Sciatic nerve (tissue), 2 donors: ENCODE measurements at regions not wholly inside any gene's neighbourhood (a gene's known extent, or its start where the extent isn't known, plus 50 kb on each side); places are given as distances from the start of the nearest gene placed in this dataset.

Experiments
- ATAC-seq: fragments of 200-7000 bp; cut with Tn5 transposase; one replicate; pipeline ENCODE4 v1.9.1; 2020; ENCODE audit warnings: mild to moderate bottlenecking, moderate library complexity
- DNase-seq: peaks from one replicate; pipeline ENCODE4 v3.0.0-alpha.2; 2020; ENCODE audit warnings: low spot score
- intact Hi-C: fragments of 100-400 bp; cut with DNase I; formaldehyde crosslinking; loops from one replicate; pipeline ENCODE4 v1.14.2; 2022
- donor health status: DM: no; HTN: no; CAD: no.
- donor health status: DM: no; HTN: no; CAD: no.

DNA sequence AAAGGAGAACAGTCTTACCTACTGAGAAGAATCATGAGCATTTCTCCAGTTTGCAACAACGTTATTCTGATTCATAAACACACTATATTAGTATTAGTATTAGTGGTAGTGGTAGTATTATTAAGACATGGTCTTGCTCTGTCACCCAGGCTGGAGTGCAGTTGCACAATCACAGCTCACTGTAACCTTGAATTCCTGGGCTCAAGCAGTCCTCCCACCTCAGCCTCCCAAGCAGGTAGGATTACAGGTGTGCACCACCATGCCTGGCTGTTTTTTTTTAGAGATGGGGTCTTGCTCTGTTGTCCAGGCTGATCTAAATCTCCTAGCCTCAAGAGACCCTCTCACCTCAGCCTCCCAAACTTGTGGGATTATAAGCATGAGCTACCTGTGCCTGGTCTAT is 363.5 kb downstream of the SAMD5 start:
- intact Hi-C loops: no loop called here
- ATAC-seq: no peak
- no peak for DNase-seq

DNA sequence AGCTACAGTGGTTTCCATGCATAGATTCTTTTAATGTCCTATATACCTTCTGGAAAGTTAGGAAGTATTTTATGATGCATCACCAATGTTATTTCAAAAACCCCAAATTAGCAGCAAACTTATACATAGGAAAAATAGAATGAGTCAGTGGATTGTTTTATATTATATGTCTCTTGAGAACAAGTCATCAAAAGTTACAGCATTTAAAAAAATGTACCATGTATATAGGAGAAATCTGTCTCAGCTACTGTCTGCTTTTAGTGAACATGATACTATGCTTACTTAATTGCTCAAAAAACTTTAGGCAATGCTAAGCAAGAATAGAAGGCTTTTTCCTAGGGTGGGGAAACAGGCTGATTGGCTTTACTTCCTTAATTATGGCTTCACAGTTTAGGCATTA is 365.3 kb downstream of the SAMD5 start:
- intact Hi-C loops: no loop called here
- DNase-seq: no peak
- no peak for ATAC-seq

DNA sequence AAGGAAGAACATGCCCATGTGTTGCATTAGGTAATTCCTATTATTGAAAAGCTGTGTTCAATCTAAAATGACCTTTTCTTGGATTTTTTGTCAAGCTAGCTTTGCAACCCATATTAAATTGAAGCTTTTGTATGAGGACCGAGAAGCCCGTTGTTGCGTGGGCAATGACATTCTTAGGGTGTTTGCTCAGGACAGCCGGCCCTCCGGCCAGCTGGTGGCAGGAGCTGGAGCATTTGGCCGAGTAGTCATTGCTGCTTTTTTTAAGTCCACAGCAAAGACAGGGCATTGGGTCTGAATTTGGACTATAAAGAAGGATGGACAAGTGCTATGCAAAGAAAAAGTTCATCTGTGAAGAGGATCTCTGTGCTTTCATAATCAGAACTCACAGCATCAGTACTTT is 365.8 kb downstream of the SAMD5 start:
- intact Hi-C loops: no loop called here
- no peak for ATAC-seq
- DNase-seq: no peak

DNA sequence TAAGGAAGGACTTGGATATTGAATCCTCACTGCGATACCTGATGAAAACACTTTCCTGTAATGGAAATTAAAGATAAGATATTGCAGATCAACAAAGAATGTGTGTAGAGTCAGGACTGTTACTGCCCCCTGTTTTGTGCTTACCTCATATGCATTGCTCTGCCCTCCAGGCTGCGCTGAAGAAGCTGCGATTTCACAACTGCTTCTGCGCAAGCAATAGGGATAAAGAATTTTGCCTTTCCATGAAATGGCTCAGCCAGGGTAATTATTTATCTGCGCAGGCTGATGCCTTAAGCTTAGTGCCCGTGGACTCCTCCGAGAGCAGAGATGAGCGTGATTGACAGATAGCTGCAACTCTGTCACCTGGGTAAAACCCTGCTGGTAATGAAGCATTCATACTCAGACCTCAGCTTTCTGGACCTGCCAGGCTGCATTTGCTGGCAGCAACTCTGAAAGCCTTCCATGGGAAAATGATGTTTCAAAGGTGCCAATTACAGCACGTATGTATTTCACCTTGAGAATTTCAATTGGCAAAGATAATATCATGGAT is 370.6 kb downstream of the SAMD5 start:
- DNase-seq: no peak
- ATAC-seq: no peak
- intact Hi-C loops: no loop called here

DNA sequence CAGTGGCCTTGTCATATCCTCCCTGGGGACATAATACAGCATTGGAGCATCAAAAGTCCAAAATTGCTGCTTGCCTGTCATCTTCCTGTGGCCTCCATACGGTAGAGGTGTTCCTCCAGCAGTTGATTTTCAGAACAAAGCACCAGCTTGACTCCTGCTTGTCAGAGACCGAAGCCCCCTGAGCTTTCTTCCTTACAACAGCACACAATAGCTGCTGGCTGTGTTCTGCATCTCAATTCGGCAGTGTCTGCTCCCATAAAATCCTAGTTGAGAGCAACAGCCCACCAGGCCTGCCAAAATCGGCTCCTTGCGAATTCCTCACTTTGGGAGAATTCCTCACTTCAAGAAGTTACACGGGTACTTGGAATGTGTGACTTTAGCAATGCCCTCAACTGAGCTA is 372.9 kb downstream of the SAMD5 start:
- ATAC-seq (no peak), DNase-seq (no peak)
- intact Hi-C loops: no loop called here

- ATAC-seq (no peak), DNase-seq (no peak)
- intact Hi-C loops: no loop called here
These were observed 379.9 kb downstream of the SAMD5 start for GRCh38 chr6:147888374-147888773.

DNA sequence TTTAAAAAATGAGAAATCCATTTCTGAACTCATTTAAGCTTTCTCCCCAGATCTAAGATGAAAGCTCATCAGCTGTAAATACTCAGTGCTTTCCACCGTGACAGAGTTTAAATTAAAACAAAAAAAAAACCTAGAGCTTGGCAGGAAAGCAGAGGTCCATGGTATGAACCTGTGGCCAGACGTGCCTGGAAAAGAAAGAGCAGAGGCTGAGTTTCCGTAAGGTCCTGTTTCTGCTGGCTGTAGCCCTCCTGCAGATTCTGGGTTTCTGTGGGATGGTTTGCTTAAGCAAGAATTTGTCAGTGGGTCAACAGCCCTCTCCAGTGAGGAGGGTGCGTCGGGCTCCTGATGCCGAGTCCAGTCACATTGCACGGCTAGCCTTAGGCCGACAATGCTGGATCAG is 383.2 kb downstream of the SAMD5 start:
- DNase-seq (no peak), ATAC-seq (no peak)
- intact Hi-C loops: no loop called here

DNA sequence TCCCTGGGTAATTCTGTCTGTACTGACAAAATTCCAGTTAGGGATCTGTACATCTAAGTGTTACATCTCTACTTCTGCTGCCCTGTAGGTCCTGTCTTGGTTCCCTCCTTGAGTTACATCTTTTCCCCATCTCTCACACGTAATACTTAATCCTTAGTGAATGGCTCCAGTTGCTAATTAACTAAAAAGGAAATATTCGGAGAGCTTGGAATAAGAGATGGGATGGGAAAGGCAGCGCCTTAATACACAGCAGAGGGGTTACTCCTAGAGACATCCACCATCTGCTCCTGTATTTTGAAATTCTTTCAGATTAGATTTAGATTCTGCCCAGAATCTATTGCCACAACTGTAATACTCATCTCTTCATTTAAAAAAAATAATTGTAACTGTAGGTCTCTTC is 384.0 kb downstream of the SAMD5 start:
- intact Hi-C loops: no loop called here
- ATAC-seq (no peak), DNase-seq (no peak)

GRCh38 chr6:147895272-147895671 is 386.8 kb downstream of the SAMD5 start:
- no peak for DNase-seq
- ATAC-seq: no peak
- intact Hi-C loops: no loop called here

GRCh38 chr6:147900247-147900830 is 391.8 kb downstream of the SAMD5 start:
- intact Hi-C loops: loop anchor here (5.0 kb wide), 1 partner anchor 1178 kb away; no protein-coding TSS in a partner anchor
- DNase-seq: no peak
- ATAC-seq: no peak

- intact Hi-C loops: loop anchor here (5.0 kb wide), 1 partner anchor 1181 kb away; no protein-coding TSS in a partner anchor
- DNase-seq (no peak), ATAC-seq (no peak)
These were observed 394.8 kb downstream of the SAMD5 start for GRCh38 chr6:147903321-147903720.

GRCh38 chr6:147903931-147904330 is 395.4 kb downstream of the SAMD5 start:
- intact Hi-C loops: loop anchor here (5.0 kb wide), 1 partner anchor 1182 kb away; no protein-coding TSS in a partner anchor
- DNase-seq: no peak
- ATAC-seq: no peak

- DNase-seq (no peak), ATAC-seq (no peak)
- intact Hi-C loops: loop anchor here (5.0 kb wide), 1 partner anchor 1182 kb away; no protein-coding TSS in a partner anchor
These were observed 395.9 kb downstream of the SAMD5 start for GRCh38 chr6:147904416-147904815.

GRCh38 chr6:147905711-147906110 is 397.2 kb downstream of the SAMD5 start:
- intact Hi-C loops: no loop called here
- no peak for DNase-seq
- no peak for ATAC-seq

GRCh38 chr6:147906361-147906760 is 397.9 kb downstream of the SAMD5 start:
- no peak for ATAC-seq

DNA sequence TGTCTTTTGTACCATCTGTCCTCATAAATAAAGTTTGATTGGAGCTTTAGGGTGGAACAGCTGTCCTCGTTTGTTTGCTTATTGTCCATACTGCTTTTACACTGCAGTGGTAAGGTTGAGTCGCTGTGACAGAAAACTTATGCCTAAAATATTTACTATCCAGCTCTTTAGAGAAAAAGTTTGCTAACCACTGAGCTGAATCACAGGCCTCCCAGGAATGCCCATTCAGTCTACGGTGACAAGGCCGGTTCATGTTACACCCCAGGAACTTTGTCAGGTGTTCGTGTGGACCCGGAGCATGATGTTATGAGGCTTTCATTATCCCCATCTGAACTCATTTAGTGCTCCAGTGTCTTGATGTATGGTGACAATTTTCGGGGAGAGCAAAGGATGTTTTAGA is 401.1 kb downstream of the SAMD5 start:
- DNase-seq (no peak), ATAC-seq (no peak)
- intact Hi-C loops: no loop called here

More at GRCh38 chr6:147906361-147906760, 397.9 kb downstream of the SAMD5 start:
- intact Hi-C loops: no loop called here
- DNase-seq: no peak

DNA sequence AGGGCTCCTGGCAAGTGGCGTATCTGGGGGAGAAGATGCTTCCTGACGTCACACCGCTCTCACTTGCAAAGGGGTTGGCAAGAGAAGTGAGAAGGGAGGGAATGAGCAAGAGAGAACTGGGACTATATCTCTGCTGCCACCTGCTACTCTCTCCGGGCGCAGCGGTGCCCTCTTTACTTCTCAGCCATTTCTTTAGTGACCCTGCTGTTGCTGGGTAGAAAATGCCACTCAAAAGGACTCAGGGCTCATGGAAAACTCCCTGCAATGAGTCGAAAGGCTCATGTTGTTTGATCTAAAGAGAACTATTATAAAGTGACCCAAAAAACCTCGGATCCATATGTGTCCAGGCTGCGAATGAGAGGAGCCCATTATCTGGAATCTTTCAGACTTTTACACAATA is 401.8 kb downstream of the SAMD5 start:
- ATAC-seq (no peak), DNase-seq (no peak)
- intact Hi-C loops: no loop called here

GRCh38 chr6:147911057-147911456 is 402.6 kb downstream of the SAMD5 start:
- no peak for ATAC-seq
- intact Hi-C loops: no loop called here
- DNase-seq: no peak

DNA sequence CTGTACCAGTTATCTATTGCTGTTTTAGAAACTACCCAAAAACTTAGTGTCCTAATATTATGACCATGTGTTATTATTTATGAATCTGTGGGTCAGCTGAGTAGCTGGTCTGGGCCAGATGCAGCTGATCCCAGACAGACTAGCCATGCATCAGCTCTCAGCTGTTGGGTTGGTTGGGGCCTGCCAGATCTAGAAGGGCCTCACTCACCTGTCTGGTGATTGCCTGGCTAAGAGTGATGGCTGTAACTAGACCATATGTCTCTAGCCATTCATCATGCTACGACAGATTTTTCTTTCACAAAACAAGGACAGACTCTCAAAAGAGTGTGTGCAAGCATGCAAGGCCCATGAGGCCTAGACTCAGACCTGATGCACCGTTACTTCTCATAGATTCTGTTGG is 403.2 kb downstream of the SAMD5 start:
- ATAC-seq (no peak), DNase-seq (no peak)
- intact Hi-C loops: no loop called here

DNA sequence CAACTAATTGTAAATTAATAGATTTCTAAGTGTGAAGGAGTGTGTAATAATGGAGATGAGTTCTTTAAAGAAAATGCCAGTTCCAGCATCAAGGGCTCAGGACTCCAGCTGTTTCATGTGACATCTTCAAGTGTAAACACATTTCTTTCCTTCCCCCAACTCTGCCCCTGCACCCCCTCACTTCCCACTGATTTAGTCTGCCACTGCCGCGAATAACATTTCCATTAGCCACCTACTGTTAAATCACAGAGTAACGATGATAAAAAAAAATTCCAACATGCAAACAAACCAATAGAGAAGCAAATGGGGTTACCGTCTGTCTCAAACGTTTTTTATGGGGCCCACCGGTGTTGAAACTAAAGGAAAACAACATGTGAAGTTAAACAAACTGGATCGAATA is 414.3 kb downstream of the SAMD5 start:
- ATAC-seq (no peak), DNase-seq (no peak)
- intact Hi-C loops: no loop called here

GRCh38 chr6:147924598-147924997 is 416.1 kb downstream of the SAMD5 start:
- DNase-seq (no peak), ATAC-seq (no peak)
- intact Hi-C loops: no loop called here
